ENCODE measurements at regions not wholly inside any gene's neighbourhood (a gene's known extent, or its start where the extent isn't known, plus 50 kb on each side); places are given as distances from the start of the nearest gene placed in this dataset.

GRCh38 chr20:60132162-60132826 is 174.1 kb downstream of the CDH26 start:
- no peak for DNase-seq

- no peak for DNase-seq
Measured at GRCh38 chr20:60132827-60133670, 174.8 kb downstream of the CDH26 start.

GRCh38 chr20:60135276-60135675 is 177.1 kb downstream of the CDH26 start:
- DNase-seq = no peak

- DNase-seq = no peak
Measured at GRCh38 chr20:60136645-60137401, 178.6 kb downstream of the CDH26 start.

GRCh38 chr20:60137657-60138245 is 179.5 kb downstream of the CDH26 start:
- peak; percentile 62 for DNase-seq

- peak; percentile 77 for DNase-seq
Measured at GRCh38 chr20:60138256-60139220, 180.3 kb downstream of the CDH26 start.

GRCh38 chr20:60139663-60140446 is 181.6 kb downstream of the CDH26 start:
- no peak for DNase-seq

GRCh38 chr20:60142587-60142986 is 184.4 kb downstream of the CDH26 start:
- DNase-seq = no peak

- DNase-seq = no peak
Measured at GRCh38 chr20:60143261-60143842, 185.1 kb downstream of the CDH26 start.

GRCh38 chr20:60144404-60144803 is 186.2 kb downstream of the CDH26 start:
- DNase-seq = no peak

- DNase-seq = no peak
Measured at GRCh38 chr20:60144974-60145527, 186.8 kb downstream of the CDH26 start.

GRCh38 chr20:60147004-60147403 is 188.8 kb downstream of the CDH26 start:
- DNase-seq = no peak

- DNase-seq = no peak
Measured at GRCh38 chr20:60148885-60149284, 190.7 kb downstream of the CDH26 start.

- DNase-seq = no peak
Measured at GRCh38 chr20:60152792-60153191, 194.6 kb downstream of the CDH26 start.

- no peak for DNase-seq
Measured at GRCh38 chr20:60160451-60161145, 202.4 kb downstream of the CDH26 start.

GRCh38 chr20:60167812-60168211 is 209.6 kb downstream of the CDH26 start:
- DNase-seq = peak; percentile 6

GRCh38 chr20:60168963-60169362 is 210.7 kb downstream of the CDH26 start:
- DNase-seq = no peak

GRCh38 chr20:60170116-60170515 is 211.9 kb downstream of the CDH26 start:
- no peak for DNase-seq

- DNase-seq = no peak
Measured at GRCh38 chr20:60171313-60171712, 213.1 kb downstream of the CDH26 start.

GRCh38 chr20:60171738-60172137 is 213.5 kb downstream of the CDH26 start:
- no peak for DNase-seq

Data from activated CD4-positive, alpha-beta T cell treated with anti-CD3 and anti-CD28 coated beads, Interleukin-2, amount 50 U/mL, for 16 hours (primary cell).